HEK293 (cell line): ENCODE measurements at regions not wholly inside any gene's neighbourhood (a gene's known extent, or its start where the extent isn't known, plus 50 kb on each side); places are given as distances from the start of the nearest gene placed in this dataset.

Experiments used
- EGR2 ChIP-seq: fragments of 450-650 bp; formaldehyde crosslinking; IDR thresholded peaks from 2 replicates; pipeline ENCODE4 v1.5.1; 2016; ENCODE audit warnings: low read depth, missing biosample characterization, missing genetic modification characterization
- RBAK ChIP-seq: fragments of 450-650 bp; formaldehyde crosslinking; IDR thresholded peaks from 2 replicates; pipeline ENCODE4 v1.5.1; 2016; ENCODE audit warnings: missing biosample characterization, missing genetic modification characterization
- REPIN1 ChIP-seq: fragments of 450-650 bp; formaldehyde crosslinking; IDR thresholded peaks from 2 replicates; pipeline ENCODE4 v1.5.1; 2017; ENCODE audit warnings: missing biosample characterization, missing genetic modification characterization, low read depth
- YY1 ChIP-seq: fragments of 450-650 bp; formaldehyde crosslinking; IDR thresholded peaks from 2 replicates; pipeline ENCODE4 v1.5.1; 2018; ENCODE audit warnings: missing biosample characterization, missing genetic modification characterization
- ZNF133 ChIP-seq: fragments of 450-650 bp; formaldehyde crosslinking; IDR thresholded peaks from 2 replicates; pipeline ENCODE4 v1.5.1; 2016; ENCODE audit warnings: missing biosample characterization, missing genetic modification characterization
- ZNF211 ChIP-seq: fragments of 450-650 bp; formaldehyde crosslinking; IDR thresholded peaks from 2 replicates; pipeline ENCODE4 v1.5.1; 2016; ENCODE audit warnings: low read depth, missing biosample characterization, missing genetic modification characterization
- ZNF223 ChIP-seq: fragments of 450-650 bp; formaldehyde crosslinking; IDR thresholded peaks from 2 replicates; pipeline ENCODE4 v1.5.1; 2016; ENCODE audit warnings: missing biosample characterization, missing genetic modification characterization
- ZNF274 ChIP-seq, 2 experiments: fragments of 200-500 bp in 1 of 2; fragments of 450-650 bp in 1 of 2; sonication (Bioruptor generic) in 1 of 2; formaldehyde crosslinking in 1 of 2; IDR thresholded peaks; 2 replicates each; pipeline versions ENCODE4 v1.5.1 to v1.6.1; 2014 to 2016; ENCODE audit warnings: borderline replicate concordance in 1 of 2, inconsistent platforms in 1 of 2, low read length in 1 of 2, missing biosample characterization in 1 of 2, missing genetic modification characterization in 1 of 2
- ZNF311 ChIP-seq: fragments of 450-650 bp; formaldehyde crosslinking; IDR thresholded peaks from 2 replicates; pipeline ENCODE4 v1.5.1; 2017; ENCODE audit warnings: missing biosample characterization, missing genetic modification characterization, borderline replicate concordance
- ZNF350 ChIP-seq: fragments of 450-650 bp; formaldehyde crosslinking; IDR thresholded peaks from 2 replicates; pipeline ENCODE4 v1.5.0; 2017; ENCODE audit warnings: missing biosample characterization, mild to moderate bottlenecking, missing genetic modification characterization
- ZNF473 ChIP-seq: fragments of 450-650 bp; formaldehyde crosslinking; IDR thresholded peaks from 2 replicates; pipeline ENCODE4 v1.5.1; 2017; ENCODE audit warnings: missing biosample characterization, missing genetic modification characterization
- ZNF501 ChIP-seq: fragments of 450-650 bp; formaldehyde crosslinking; IDR thresholded peaks from 2 replicates; pipeline ENCODE4 v1.5.1; 2016; ENCODE audit warnings: missing biosample characterization, missing genetic modification characterization
- ZNF701 ChIP-seq: fragments of 450-650 bp; formaldehyde crosslinking; IDR thresholded peaks from 2 replicates; pipeline ENCODE4 v1.5.1; 2016; ENCODE audit warnings: missing biosample characterization, missing genetic modification characterization
- ZNF830 ChIP-seq: fragments of 450-650 bp; IDR thresholded peaks from 2 replicates; pipeline ENCODE4 v1.5.0; 2018; ENCODE audit warnings: missing biosample characterization, missing genetic modification characterization, low read depth, mild to moderate bottlenecking, moderate library complexity
- TF ChIP-seq, protein P1 (sequence below): fragments of 450-650 bp; formaldehyde crosslinking; IDR thresholded peaks from 2 replicates; pipeline ENCODE4 v1.5.1; 2017; ENCODE audit warnings: missing biosample characterization, missing genetic modification characterization
- TF ChIP-seq, protein P2 (sequence below): fragments of 450-650 bp; formaldehyde crosslinking; IDR thresholded peaks from 2 replicates; pipeline ENCODE4 v1.5.1; 2017; ENCODE audit warnings: missing biosample characterization, mild to moderate bottlenecking, missing genetic modification characterization, moderate library complexity
- TF ChIP-seq, protein P3 (sequence below): fragments of 450-650 bp; formaldehyde crosslinking; IDR thresholded peaks from 2 replicates; pipeline ENCODE4 v1.5.1; 2016; ENCODE audit warnings: missing biosample characterization, missing genetic modification characterization
- TF ChIP-seq, protein P4 (sequence below): fragments of 450-650 bp; formaldehyde crosslinking; IDR thresholded peaks from 2 replicates; pipeline ENCODE4 v1.5.1; 2016; ENCODE audit warnings: missing biosample characterization, missing genetic modification characterization, borderline replicate concordance
- TF ChIP-seq, protein P5 (sequence below): fragments of 450-650 bp; formaldehyde crosslinking; IDR thresholded peaks from 2 replicates; pipeline ENCODE4 v1.5.1; 2016; ENCODE audit warnings: missing biosample characterization, missing genetic modification characterization
- TF ChIP-seq, protein P6 (sequence below): fragments of 450-650 bp; formaldehyde crosslinking; IDR thresholded peaks from 2 replicates; pipeline ENCODE4; 2016; ENCODE audit warnings: missing biosample characterization, missing genetic modification characterization
- TF ChIP-seq, protein P7 (sequence below): fragments of 450-650 bp; formaldehyde crosslinking; IDR thresholded peaks from 2 replicates; pipeline ENCODE4 v1.5.1; 2016; ENCODE audit warnings: missing biosample characterization, missing genetic modification characterization

DNA sequence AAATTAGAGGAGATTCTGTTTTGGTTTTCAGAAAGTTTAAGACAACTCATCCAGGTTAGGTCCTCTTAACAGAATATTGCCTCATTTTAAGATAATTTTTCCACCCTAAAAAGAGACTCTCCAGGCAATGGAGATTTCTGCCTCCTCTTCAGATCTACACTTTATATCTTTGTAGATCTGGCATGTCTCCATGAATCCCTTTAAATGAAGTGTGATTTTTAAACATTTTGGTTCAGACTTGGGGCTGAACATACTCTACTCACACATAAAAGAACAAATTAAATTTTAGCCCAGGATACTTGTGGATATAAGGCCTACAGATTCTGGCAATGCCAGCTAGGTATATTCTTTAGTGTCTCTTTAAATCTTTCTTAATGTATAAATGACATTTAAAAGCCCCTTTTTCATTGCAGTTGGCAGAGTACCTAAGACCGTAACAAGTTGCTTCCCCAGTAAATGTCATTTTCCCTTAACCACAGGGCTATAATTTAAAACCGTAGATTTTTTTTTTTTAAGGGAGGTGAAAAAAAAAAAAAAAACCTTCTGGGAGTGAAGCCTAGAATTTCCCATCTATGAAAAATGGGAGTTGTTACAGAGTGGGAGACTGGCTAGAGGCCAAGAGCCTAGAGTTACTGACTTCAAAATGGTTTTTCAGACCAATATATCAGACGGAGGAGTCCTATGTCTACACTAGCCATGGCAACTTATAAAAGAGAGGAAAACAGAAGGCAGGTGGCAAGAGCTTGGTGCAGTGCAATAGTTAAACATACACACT is 207.8 kb upstream of the TARS1 start (continued):
- TF ChIP-seq, protein P1, sequence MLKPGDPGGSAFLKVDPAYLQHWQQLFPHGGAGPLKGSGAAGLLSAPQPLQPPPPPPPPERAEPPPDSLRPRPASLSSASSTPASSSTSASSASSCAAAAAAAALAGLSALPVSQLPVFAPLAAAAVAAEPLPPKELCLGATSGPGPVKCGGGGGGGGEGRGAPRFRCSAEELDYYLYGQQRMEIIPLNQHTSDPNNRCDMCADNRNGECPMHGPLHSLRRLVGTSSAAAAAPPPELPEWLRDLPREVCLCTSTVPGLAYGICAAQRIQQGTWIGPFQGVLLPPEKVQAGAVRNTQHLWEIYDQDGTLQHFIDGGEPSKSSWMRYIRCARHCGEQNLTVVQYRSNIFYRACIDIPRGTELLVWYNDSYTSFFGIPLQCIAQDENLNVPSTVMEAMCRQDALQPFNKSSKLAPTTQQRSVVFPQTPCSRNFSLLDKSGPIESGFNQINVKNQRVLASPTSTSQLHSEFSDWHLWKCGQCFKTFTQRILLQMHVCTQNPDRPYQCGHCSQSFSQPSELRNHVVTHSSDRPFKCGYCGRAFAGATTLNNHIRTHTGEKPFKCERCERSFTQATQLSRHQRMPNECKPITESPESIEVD (tag by site-specific recombination) = peak; percentile 98
- no peak for TF ChIP-seq ZNF223 (tag by site-specific recombination)
- TF ChIP-seq, protein P2, sequence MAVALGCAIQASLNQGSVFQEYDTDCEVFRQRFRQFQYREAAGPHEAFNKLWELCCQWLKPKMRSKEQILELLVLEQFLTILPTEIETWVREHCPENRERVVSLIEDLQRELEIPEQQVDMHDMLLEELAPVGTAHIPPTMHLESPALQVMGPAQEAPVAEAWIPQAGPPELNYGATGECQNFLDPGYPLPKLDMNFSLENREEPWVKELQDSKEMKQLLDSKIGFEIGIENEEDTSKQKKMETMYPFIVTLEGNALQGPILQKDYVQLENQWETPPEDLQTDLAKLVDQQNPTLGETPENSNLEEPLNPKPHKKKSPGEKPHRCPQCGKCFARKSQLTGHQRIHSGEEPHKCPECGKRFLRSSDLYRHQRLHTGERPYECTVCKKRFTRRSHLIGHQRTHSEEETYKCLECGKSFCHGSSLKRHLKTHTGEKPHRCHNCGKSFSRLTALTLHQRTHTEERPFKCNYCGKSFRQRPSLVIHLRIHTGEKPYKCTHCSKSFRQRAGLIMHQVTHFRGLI (tag by site-specific recombination) = no peak
- TF ChIP-seq ZNF133 (tag by site-specific recombination) = no peak
- no peak for TF ChIP-seq EGR2 (tag by site-specific recombination)
- TF ChIP-seq, protein P3, sequence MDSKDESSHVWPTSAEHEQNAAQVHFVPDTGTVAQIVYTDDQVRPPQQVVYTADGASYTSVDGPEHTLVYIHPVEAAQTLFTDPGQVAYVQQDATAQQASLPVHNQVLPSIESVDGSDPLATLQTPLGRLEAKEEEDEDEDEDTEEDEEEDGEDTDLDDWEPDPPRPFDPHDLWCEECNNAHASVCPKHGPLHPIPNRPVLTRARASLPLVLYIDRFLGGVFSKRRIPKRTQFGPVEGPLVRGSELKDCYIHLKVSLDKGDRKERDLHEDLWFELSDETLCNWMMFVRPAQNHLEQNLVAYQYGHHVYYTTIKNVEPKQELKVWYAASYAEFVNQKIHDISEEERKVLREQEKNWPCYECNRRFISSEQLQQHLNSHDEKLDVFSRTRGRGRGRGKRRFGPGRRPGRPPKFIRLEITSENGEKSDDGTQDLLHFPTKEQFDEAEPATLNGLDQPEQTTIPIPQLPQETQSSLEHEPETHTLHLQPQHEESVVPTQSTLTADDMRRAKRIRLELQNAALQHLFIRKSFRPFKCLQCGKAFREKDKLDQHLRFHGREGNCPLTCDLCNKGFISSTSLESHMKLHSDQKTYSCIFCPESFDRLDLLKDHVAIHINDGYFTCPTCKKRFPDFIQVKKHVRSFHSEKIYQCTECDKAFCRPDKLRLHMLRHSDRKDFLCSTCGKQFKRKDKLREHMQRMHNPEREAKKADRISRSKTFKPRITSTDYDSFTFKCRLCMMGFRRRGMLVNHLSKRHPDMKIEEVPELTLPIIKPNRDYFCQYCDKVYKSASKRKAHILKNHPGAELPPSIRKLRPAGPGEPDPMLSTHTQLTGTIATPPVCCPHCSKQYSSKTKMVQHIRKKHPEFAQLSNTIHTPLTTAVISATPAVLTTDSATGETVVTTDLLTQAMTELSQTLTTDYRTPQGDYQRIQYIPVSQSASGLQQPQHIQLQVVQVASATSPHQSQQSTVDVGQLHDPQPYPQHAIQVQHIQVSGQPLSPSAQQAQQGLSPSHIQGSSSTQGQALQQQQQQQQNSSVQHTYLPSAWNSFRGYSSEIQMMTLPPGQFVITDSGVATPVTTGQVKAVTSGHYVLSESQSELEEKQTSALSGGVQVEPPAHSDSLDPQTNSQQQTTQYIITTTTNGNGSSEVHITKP (tag by site-specific recombination) = peak; percentile 60; the same call in 1 of the 2 replicates
- TF ChIP-seq, protein P4, sequence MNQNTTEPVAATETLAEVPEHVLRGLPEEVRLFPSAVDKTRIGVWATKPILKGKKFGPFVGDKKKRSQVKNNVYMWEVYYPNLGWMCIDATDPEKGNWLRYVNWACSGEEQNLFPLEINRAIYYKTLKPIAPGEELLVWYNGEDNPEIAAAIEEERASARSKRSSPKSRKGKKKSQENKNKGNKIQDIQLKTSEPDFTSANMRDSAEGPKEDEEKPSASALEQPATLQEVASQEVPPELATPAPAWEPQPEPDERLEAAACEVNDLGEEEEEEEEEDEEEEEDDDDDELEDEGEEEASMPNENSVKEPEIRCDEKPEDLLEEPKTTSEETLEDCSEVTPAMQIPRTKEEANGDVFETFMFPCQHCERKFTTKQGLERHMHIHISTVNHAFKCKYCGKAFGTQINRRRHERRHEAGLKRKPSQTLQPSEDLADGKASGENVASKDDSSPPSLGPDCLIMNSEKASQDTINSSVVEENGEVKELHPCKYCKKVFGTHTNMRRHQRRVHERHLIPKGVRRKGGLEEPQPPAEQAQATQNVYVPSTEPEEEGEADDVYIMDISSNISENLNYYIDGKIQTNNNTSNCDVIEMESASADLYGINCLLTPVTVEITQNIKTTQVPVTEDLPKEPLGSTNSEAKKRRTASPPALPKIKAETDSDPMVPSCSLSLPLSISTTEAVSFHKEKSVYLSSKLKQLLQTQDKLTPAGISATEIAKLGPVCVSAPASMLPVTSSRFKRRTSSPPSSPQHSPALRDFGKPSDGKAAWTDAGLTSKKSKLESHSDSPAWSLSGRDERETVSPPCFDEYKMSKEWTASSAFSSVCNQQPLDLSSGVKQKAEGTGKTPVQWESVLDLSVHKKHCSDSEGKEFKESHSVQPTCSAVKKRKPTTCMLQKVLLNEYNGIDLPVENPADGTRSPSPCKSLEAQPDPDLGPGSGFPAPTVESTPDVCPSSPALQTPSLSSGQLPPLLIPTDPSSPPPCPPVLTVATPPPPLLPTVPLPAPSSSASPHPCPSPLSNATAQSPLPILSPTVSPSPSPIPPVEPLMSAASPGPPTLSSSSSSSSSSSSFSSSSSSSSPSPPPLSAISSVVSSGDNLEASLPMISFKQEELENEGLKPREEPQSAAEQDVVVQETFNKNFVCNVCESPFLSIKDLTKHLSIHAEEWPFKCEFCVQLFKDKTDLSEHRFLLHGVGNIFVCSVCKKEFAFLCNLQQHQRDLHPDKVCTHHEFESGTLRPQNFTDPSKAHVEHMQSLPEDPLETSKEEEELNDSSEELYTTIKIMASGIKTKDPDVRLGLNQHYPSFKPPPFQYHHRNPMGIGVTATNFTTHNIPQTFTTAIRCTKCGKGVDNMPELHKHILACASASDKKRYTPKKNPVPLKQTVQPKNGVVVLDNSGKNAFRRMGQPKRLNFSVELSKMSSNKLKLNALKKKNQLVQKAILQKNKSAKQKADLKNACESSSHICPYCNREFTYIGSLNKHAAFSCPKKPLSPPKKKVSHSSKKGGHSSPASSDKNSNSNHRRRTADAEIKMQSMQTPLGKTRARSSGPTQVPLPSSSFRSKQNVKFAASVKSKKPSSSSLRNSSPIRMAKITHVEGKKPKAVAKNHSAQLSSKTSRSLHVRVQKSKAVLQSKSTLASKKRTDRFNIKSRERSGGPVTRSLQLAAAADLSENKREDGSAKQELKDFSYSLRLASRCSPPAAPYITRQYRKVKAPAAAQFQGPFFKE (tag by site-specific recombination) = no peak
- TF ChIP-seq YY1 = no peak
- TF ChIP-seq ZNF701 (tag by site-specific recombination) = no peak
- no peak for TF ChIP-seq ZNF830 (tag by site-specific recombination)
- no peak for TF ChIP-seq RBAK (tag by site-specific recombination)
- no peak for TF ChIP-seq ZNF501 (tag by site-specific recombination)
- TF ChIP-seq ZNF350 = no peak
- TF ChIP-seq, protein P5, sequence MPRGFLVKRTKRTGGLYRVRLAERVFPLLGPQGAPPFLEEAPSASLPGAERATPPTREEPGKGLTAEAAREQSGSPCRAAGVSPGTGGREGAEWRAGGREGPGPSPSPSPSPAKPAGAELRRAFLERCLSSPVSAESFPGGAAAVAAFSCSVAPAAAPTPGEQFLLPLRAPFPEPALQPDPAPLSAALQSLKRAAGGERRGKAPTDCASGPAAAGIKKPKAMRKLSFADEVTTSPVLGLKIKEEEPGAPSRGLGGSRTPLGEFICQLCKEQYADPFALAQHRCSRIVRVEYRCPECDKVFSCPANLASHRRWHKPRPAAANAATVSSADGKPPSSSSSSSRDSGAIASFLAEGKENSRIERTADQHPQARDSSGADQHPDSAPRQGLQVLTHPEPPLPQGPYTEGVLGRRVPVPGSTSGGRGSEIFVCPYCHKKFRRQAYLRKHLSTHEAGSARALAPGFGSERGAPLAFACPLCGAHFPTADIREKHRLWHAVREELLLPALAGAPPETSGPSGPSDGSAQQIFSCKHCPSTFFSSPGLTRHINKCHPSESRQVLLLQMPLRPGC = no peak
- TF ChIP-seq ZNF274 (IDR thresholded peaks at IDR 0.05; ENCODE audit: low read length) = no peak
- TF ChIP-seq ZNF274 (tag by site-specific recombination; IDR thresholded peaks at IDR 0.05; ENCODE audit: borderline replicate concordance) = no peak
- TF ChIP-seq, protein P6, sequence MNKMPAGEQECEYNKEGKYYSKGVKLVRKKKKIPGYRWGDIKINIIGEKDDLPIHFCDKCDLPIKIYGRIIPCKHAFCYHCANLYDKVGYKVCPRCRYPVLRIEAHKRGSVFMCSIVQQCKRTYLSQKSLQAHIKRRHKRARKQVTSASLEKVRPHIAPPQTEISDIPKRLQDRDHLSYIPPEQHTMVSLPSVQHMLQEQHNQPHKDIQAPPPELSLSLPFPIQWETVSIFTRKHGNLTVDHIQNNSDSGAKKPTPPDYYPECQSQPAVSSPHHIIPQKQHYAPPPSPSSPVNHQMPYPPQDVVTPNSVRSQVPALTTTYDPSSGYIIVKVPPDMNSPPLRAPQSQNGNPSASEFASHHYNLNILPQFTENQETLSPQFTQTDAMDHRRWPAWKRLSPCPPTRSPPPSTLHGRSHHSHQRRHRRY (tag by site-specific recombination) = no peak
- TF ChIP-seq, protein P7, sequence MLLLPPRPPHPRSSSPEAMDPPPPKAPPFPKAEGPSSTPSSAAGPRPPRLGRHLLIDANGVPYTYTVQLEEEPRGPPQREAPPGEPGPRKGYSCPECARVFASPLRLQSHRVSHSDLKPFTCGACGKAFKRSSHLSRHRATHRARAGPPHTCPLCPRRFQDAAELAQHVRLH (tag by site-specific recombination) = peak; percentile 88
- no peak for TF ChIP-seq ZNF473 (tag by site-specific recombination)
- no peak for TF ChIP-seq ZNF311
- TF ChIP-seq ZNF211 (tag by site-specific recombination) = no peak
- TF ChIP-seq REPIN1 (tag by site-specific recombination) = no peak
